ENCODE measurements at regions not wholly inside any gene's neighbourhood (a gene's known extent, or its start where the extent isn't known, plus 50 kb on each side); places are given as distances from the start of the nearest gene placed in this dataset.

DNA sequence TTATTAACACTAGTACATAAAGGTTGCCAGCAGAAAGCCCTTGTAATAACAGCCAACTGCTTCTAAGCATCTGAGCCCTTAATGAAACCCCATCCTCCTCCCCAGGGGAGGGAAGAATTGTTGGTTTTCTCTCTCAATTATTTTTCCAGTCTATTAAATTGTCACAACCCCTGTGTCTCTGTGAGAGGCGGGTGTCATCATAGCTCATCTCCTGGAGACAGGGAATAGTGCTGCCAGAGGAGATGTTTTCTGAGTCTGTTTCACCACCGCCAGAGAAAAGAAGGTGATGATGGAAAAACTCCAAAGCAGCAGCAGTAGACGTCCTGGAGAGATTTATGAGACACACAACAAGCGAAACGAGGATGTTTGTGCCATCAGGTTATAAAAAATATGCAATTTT lies 271.1 kb upstream of the NMUR2 start:
- H3K27me3 ChIP-seq (ENCODE audit: control insufficient read depth, extremely low read depth, insufficient read depth, low read length) = no peaks in the 10 kb centered on the region
- H3K36me3 ChIP-seq (ENCODE audit: control insufficient read depth in 2 of 2, extremely low read depth in 1 of 2, insufficient read depth in 2 of 2, low read length in 2 of 2) = no peaks in the 10 kb centered on the region
- H3K27ac ChIP-seq (ENCODE audit: control insufficient read depth, insufficient read depth, low read length) = no peak overlapping the region
- FAIRE-seq (no peak), DNase-seq (ENCODE audit: low read depth, low spot score) (no peak)
- no peaks in the 10 kb centered on the region for H4K20me1 ChIP-seq (ENCODE audit: control insufficient read depth, extremely low read depth, insufficient read depth, low read length)
- dilution Hi-C loops (cut with MboI; ENCODE audit: extremely low pct_ligation_motif_present, low sequenced_read_pairs) = no loop called here
- no peaks in the 10 kb centered on the region for H3K9me3 ChIP-seq (ENCODE audit: control insufficient read depth, low read depth, low read length)
- no peak overlapping the region for H3K4me2 ChIP-seq (ENCODE audit: control insufficient read depth, extremely low read depth, insufficient read depth, low read depth, low read length)
- H2AFZ ChIP-seq (ENCODE audit: control insufficient read depth, low read length) = no peak overlapping the region
- no peak overlapping the region for H3K9ac ChIP-seq (ENCODE audit: control insufficient read depth, extremely low read depth, insufficient read depth, low read length)
- no peaks in the 10 kb centered on the region for H3K9me1 ChIP-seq (ENCODE audit: control insufficient read depth, extremely low read depth, insufficient read depth, low read length)
- no peak overlapping the region for H3K4me3 ChIP-seq (ENCODE audit: control insufficient read depth in 2 of 3, extremely low read depth in 1 of 3, insufficient read depth in 2 of 3, low read depth in 1 of 3, low read length in 3 of 3)
- no peaks in the 10 kb centered on the region for H3K79me2 ChIP-seq (ENCODE audit: control insufficient read depth, insufficient read depth, low read length)
- no peak for TF ChIP-seq EZH2 (IDR thresholded peaks at IDR 0.05; ENCODE audit: low read length)
- TF ChIP-seq, protein P1, sequence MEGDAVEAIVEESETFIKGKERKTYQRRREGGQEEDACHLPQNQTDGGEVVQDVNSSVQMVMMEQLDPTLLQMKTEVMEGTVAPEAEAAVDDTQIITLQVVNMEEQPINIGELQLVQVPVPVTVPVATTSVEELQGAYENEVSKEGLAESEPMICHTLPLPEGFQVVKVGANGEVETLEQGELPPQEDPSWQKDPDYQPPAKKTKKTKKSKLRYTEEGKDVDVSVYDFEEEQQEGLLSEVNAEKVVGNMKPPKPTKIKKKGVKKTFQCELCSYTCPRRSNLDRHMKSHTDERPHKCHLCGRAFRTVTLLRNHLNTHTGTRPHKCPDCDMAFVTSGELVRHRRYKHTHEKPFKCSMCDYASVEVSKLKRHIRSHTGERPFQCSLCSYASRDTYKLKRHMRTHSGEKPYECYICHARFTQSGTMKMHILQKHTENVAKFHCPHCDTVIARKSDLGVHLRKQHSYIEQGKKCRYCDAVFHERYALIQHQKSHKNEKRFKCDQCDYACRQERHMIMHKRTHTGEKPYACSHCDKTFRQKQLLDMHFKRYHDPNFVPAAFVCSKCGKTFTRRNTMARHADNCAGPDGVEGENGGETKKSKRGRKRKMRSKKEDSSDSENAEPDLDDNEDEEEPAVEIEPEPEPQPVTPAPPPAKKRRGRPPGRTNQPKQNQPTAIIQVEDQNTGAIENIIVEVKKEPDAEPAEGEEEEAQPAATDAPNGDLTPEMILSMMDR (optimal IDR thresholded peaks at IDR 0.05 in 1 of 3, IDR thresholded peaks at IDR 0.05 in 1 of 3, conservative IDR thresholded peaks at IDR 0.05 in 1 of 3; ENCODE audit: extremely low read depth in 1 of 3, insufficient read depth in 2 of 3, low read length in 3 of 3) = no peak
- H3K4me1 ChIP-seq (ENCODE audit: control insufficient read depth, extremely low read depth, insufficient read depth, low read length) = no peaks in the 10 kb centered on the region

DNA sequence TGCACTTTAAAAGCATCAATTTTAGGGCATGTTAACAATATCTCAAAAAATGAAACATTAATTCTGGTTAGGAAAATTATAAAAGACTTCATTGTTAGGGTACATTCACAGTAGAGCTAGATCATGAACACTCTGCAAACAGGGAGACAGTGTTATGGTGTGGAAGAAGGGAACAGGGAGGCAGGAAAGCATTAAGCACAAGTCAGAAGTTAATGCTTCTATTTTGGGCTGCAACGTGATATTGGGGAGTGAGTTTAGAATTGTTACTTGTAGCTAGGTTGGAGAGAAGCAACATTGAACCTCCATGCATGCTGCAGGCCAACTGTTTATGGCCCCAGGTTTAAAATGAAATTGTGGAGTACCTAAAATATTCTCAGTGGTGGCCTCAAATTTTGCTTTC lies 278.1 kb upstream of the NMUR2 start:
- Histone ChIP-seq H3K9ac (ENCODE audit: control insufficient read depth, extremely low read depth, insufficient read depth, low read length) (no peak overlapping the region), H4K20me1 (ENCODE audit: control insufficient read depth, extremely low read depth, insufficient read depth, low read length) (no peaks in the 10 kb centered on the region), H3K27me3 (ENCODE audit: control insufficient read depth, extremely low read depth, insufficient read depth, low read length) (no peaks in the 10 kb centered on the region), H2AFZ (ENCODE audit: control insufficient read depth, low read length) (no peak overlapping the region), H3K27ac (ENCODE audit: control insufficient read depth, insufficient read depth, low read length) (no peak overlapping the region), H3K9me1 (ENCODE audit: control insufficient read depth, extremely low read depth, insufficient read depth, low read length) (no peaks in the 10 kb centered on the region), H3K79me2 (ENCODE audit: control insufficient read depth, insufficient read depth, low read length) (no peaks in the 10 kb centered on the region), H3K4me1 (ENCODE audit: control insufficient read depth, extremely low read depth, insufficient read depth, low read length) (no peaks in the 10 kb centered on the region), H3K4me3 (ENCODE audit: control insufficient read depth in 2 of 3, extremely low read depth in 1 of 3, insufficient read depth in 2 of 3, low read depth in 1 of 3, low read length in 3 of 3) (no peak overlapping the region), H3K9me3 (ENCODE audit: control insufficient read depth, low read depth, low read length) (no peaks in the 10 kb centered on the region), H3K36me3 (ENCODE audit: control insufficient read depth in 2 of 2, extremely low read depth in 1 of 2, insufficient read depth in 2 of 2, low read length in 2 of 2) (no peaks in the 10 kb centered on the region), H3K4me2 (ENCODE audit: control insufficient read depth, extremely low read depth, insufficient read depth, low read depth, low read length) (no peak overlapping the region)
- dilution Hi-C loops (cut with MboI; ENCODE audit: extremely low pct_ligation_motif_present, low sequenced_read_pairs) = no loop called here
- TF ChIP-seq EZH2 (IDR thresholded peaks at IDR 0.05; ENCODE audit: low read length) = no peak
- TF ChIP-seq, protein P1 (optimal IDR thresholded peaks at IDR 0.05 in 1 of 3, IDR thresholded peaks at IDR 0.05 in 1 of 3, conservative IDR thresholded peaks at IDR 0.05 in 1 of 3; ENCODE audit: extremely low read depth in 1 of 3, insufficient read depth in 2 of 3, low read length in 3 of 3) = no peak
- FAIRE-seq = no peak
- no peak for DNase-seq (ENCODE audit: low read depth, low spot score)
